ENCODE measurements at regions not wholly inside any gene's neighbourhood (a gene's known extent, or its start where the extent isn't known, plus 50 kb on each side); places are given as distances from the start of the nearest gene placed in this dataset.
"Not testable (repeated sequence)": the region's sequence is repeated elsewhere in the genome, so short reads cannot be mapped to it uniquely, and the experiment has no call there.

DNA sequence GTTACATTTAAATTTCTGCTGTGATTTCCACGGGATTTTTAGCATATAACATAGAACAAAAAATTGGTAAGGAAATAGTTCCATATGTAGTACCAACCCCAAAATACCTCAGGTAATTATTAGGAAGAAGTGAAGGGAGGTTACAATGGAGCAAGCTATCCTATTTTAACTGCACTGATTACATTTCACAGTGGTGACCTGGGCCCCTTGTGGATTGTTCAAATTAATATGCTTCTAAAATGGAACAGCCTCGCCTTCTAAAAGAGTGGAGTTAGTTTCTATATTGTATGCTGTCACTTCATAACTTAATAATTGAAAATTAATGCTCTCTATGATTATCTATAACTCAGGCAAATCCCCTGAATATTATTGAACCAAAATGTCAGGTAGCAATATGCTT lies 651.7 kb upstream of the GBE1 start:
- no peaks in the 10 kb centered on the region for H3K4me1 Mint-ChIP-seq (ENCODE audit: low read depth)
- H3K27me3 Mint-ChIP-seq (ENCODE audit: insufficient read depth): no peaks in the 10 kb centered on the region
- intact Hi-C loops (cut with micrococcal nuclease): no loop called here
- H3K36me3 Mint-ChIP-seq (ENCODE audit: low read depth): no peaks in the 10 kb centered on the region
- H3K4me3 Mint-ChIP-seq: no peak overlapping the region
- no peaks in the 10 kb centered on the region for H3K9me3 Mint-ChIP-seq
- H3K27ac Mint-ChIP-seq: no peak overlapping the region
- no peak for DNase-seq (ENCODE audit: low spot score)

DNA sequence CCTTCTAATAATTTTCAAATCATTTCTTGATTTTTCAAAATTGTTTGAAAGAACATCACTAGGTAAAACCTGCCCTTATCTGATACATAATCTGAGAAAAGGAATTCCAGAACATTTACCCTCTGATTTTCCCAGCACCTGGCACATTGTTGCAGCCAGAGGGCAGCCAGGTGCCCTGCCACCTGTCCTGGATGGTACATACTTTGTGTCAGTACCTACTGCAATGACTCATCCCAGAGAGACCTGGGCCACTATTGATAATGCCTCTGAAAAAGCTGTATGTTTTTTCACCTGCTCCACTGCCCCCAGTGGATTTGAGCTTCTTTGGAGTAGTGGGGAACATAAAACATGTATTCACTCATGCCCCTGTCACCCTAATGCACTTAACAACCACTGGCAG lies 648.9 kb upstream of the GBE1 start:
- H3K27me3 Mint-ChIP-seq (ENCODE audit: insufficient read depth): no peaks in the 10 kb centered on the region
- H3K36me3 Mint-ChIP-seq (ENCODE audit: low read depth): no peaks in the 10 kb centered on the region
- DNase-seq (ENCODE audit: low spot score): no peak
- H3K4me3 Mint-ChIP-seq: no peak overlapping the region
- no peaks in the 10 kb centered on the region for H3K4me1 Mint-ChIP-seq (ENCODE audit: low read depth)
- H3K27ac Mint-ChIP-seq: no peak overlapping the region
- H3K9me3 Mint-ChIP-seq: no peaks in the 10 kb centered on the region
- intact Hi-C loops (cut with micrococcal nuclease): no loop called here

DNA sequence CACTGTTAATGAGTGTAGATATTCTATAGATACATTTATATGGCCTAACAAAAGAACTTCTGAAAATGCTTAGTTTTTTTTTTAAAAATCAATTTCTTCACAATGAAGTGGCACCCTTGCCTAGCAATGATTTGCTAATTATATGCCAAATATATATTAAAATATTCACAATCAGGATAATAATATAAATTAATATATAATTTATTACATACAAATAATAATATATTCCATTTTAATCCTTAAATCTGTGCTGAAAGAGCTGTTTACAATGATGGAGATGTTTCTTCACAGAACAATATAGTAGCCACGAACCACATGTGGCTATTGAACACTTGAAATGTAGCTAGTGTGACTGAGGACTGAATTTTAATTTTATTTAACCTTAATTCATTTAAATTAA lies 648.4 kb upstream of the GBE1 start:
- H3K36me3 Mint-ChIP-seq (ENCODE audit: low read depth): no peaks in the 10 kb centered on the region
- intact Hi-C loops (cut with micrococcal nuclease): no loop called here
- no peak overlapping the region for H3K4me3 Mint-ChIP-seq
- H3K4me1 Mint-ChIP-seq (ENCODE audit: low read depth): no peaks in the 10 kb centered on the region
- no peaks in the 10 kb centered on the region for H3K9me3 Mint-ChIP-seq
- no peak for DNase-seq (ENCODE audit: low spot score)
- H3K27me3 Mint-ChIP-seq (ENCODE audit: insufficient read depth): no peaks in the 10 kb centered on the region
- no peak overlapping the region for H3K27ac Mint-ChIP-seq

DNA sequence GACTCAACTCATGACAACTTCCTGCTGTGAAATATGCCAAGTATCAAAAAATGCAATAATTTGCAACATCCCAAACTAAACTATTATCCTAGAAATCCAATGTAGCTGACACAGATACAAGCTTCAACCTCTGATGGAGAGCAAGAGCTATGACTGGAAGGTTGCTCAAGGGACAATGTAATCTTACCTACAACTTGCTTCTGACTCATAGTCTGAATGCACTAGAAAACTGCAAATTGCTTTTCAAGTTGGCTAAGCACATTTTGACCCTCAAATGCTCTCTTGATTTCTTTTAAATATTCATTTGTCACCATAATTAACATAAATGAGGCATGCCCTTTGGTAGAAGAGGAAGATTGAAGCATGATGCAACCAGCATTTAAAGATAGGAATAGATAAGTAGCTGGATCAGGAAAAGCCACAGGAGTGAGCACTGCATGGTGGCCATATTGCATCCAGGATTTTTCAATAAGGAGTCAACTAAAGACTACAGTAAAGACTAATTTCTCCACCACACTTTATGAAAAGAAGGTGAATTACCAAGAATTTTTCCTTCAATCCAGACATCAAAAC lies 630.8 kb upstream of the GBE1 start:
- H3K4me3 Mint-ChIP-seq: no peak overlapping the region
- no peak for DNase-seq (ENCODE audit: low spot score)
- peaks cover 8% of the 10 kb centered on the region for H3K9me3 Mint-ChIP-seq
- H3K36me3 Mint-ChIP-seq (ENCODE audit: low read depth): no peaks in the 10 kb centered on the region
- intact Hi-C loops (cut with micrococcal nuclease): no loop called here
- no peaks in the 10 kb centered on the region for H3K27me3 Mint-ChIP-seq (ENCODE audit: insufficient read depth)
- H3K4me1 Mint-ChIP-seq (ENCODE audit: low read depth): no peaks in the 10 kb centered on the region
- no peak overlapping the region for H3K27ac Mint-ChIP-seq

DNA sequence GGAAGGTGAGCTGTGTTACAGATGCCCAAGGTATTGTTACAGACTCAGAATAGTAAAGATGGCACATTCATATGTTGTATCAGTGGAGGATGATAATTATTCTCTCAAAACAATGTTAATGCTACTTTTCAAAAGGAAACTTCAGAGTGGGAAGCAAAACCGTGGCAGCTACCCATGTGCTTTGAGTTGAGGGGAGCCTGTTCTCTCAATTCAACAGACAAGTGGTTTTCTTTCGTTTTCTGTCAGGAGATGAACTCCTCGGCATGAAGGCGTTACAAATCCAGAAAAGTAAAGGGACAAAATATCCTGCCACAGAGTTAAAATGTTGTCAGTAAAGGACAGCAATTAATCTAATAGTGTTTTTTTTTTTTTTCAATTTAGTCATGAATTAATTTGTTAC lies 629.4 kb upstream of the GBE1 start:
- Mint-ChIP-seq H3K27ac (no peak overlapping the region), H3K9me3 (peaks cover 8% of the 10 kb centered on the region)
- intact Hi-C loops (cut with micrococcal nuclease): no loop called here

DNA sequence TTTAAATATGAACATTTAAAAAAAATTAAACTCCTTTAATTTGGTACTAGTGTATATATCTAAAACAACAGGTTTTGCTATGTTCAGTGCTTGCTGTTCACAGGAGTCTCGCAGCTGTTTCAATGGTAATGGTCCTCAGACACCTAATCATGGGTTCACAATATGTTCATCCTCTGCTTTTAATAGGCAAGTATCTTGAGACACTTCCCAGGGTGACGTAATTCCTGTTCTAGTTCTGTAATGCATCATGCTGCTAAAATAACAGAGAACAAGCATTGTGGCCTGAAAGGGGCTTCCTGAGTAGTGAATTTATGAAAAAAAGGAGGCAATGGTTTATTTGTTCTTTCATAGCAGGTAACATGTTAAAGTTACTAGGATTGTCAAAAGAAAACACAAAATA lies 625.2 kb upstream of the GBE1 start:
- no peak for DNase-seq (ENCODE audit: low spot score)
- Mint-ChIP-seq H3K36me3 (ENCODE audit: low read depth) (no peaks in the 10 kb centered on the region), H3K9me3 (peaks cover 13% of the 10 kb centered on the region), H3K27ac (no peak overlapping the region), H3K4me1 (ENCODE audit: low read depth) (no peaks in the 10 kb centered on the region), H3K27me3 (ENCODE audit: insufficient read depth) (no peaks in the 10 kb centered on the region), H3K4me3 (no peak overlapping the region)
- intact Hi-C loops (cut with micrococcal nuclease): no loop called here

More for the DNA sequence above, 629.4 kb upstream of the GBE1 start:
- Mint-ChIP-seq H3K4me1 (ENCODE audit: low read depth) (no peaks in the 10 kb centered on the region), H3K4me3 (no peak overlapping the region), H3K36me3 (ENCODE audit: low read depth) (no peaks in the 10 kb centered on the region), H3K27me3 (ENCODE audit: insufficient read depth) (no peaks in the 10 kb centered on the region)
- DNase-seq (ENCODE audit: low spot score): no peak

DNA sequence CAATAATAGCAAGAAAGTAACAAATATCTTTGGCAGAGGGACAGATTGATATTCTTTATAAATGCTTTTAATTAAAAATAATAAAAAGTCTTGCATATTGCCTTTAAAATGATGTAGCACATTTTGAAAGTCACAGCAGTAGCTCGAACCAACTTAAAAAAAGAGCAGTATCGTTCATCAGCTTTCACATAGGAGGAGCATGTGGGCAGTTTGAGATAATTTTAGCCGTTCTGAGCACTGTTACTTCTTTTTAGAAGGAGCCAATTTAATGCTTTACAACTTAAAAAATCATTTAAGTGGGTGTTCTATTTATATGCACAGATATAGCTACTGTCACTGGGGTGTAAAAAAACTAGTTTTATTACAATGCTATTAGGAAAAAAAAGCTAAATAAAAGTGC lies 622.7 kb upstream of the GBE1 start:
- intact Hi-C loops (cut with micrococcal nuclease): no loop called here

DNA sequence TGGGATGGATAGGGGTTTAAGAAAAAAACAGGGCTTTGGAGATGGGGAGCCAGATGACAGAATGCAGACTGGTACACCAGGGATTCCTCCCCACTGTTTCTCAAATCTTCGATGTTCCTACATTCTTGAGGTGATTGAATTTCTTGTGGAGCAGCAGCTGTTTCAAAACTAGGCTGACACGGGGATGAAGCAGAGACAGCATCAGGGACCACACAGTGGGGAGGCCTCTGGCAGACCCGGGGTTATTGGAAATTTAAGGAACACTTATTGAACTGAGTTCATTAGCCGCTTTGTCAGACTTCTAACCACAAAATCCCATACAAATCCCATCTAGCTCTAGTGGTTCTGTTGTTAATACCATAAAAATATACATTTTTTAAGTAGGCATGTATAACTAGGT lies 621.4 kb upstream of the GBE1 start:
- Mint-ChIP-seq H3K4me3 (no peak overlapping the region), H3K27ac (no peak overlapping the region), H3K4me1 (ENCODE audit: low read depth) (no peaks in the 10 kb centered on the region), H3K36me3 (ENCODE audit: low read depth) (no peaks in the 10 kb centered on the region), H3K27me3 (ENCODE audit: insufficient read depth) (no peaks in the 10 kb centered on the region), H3K9me3 (peaks cover 11% of the 10 kb centered on the region)
- DNase-seq (ENCODE audit: low spot score): no peak
- intact Hi-C loops (cut with micrococcal nuclease): no loop called here

More for the DNA sequence above, 622.7 kb upstream of the GBE1 start:
- DNase-seq (ENCODE audit: low spot score): no peak
- H3K36me3 Mint-ChIP-seq (ENCODE audit: low read depth): no peaks in the 10 kb centered on the region
- no peak overlapping the region for H3K27ac Mint-ChIP-seq
- H3K9me3 Mint-ChIP-seq: peaks cover 9% of the 10 kb centered on the region
- H3K4me3 Mint-ChIP-seq: no peak overlapping the region
- H3K4me1 Mint-ChIP-seq (ENCODE audit: low read depth): no peaks in the 10 kb centered on the region
- H3K27me3 Mint-ChIP-seq (ENCODE audit: insufficient read depth): no peaks in the 10 kb centered on the region

DNA sequence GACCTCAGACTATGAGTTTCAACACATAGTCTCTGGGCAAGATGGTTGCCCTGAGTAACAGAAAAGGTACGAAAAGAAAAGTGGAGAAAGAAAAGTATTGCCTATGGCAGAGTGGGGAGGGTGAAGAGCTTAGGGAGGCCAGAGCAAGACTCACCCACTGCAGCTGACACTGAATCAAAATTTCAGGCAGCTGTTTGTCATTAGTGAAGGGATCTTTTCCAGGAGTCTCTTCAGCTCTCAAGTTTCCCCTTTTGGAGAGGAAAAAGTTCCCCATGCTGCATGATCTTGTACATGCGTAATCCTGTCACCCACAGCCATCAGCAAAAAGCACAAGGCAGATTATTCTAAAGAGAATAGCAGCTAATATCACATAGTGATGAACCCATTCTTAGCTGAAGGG lies 616.9 kb upstream of the GBE1 start:
- DNase-seq (ENCODE audit: low spot score): no peak
- Mint-ChIP-seq H3K36me3 (ENCODE audit: low read depth) (no peaks in the 10 kb centered on the region), H3K27me3 (ENCODE audit: insufficient read depth) (no peaks in the 10 kb centered on the region), H3K4me3 (no peak overlapping the region), H3K4me1 (ENCODE audit: low read depth) (no peaks in the 10 kb centered on the region), H3K9me3 (peaks cover 36% of the 10 kb centered on the region), H3K27ac (no peak overlapping the region)
- intact Hi-C loops (cut with micrococcal nuclease): no loop called here

DNA sequence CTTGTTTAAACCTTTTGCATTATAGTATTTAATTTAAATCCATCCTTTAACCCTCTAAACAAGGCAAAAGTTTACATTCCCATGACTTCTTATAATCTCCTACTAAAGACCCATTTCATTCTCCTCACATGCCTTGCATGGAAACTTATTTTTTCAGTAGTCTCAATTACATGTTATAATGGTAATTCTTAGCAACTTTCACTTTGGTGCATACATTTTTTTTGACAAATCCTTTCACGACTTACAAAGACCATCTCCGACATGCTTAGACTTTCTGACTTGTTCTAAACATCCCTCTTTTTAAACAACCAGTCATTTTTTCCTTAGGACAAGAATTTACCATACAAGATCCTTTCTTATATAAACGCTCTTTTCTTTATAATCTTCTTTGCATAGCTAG lies 615.4 kb upstream of the GBE1 start:
- Mint-ChIP-seq H3K4me3 (no peak overlapping the region), H3K9me3 (peaks cover 37% of the 10 kb centered on the region), H3K27me3 (ENCODE audit: insufficient read depth) (no peaks in the 10 kb centered on the region), H3K27ac (no peak overlapping the region), H3K36me3 (ENCODE audit: low read depth) (no peaks in the 10 kb centered on the region), H3K4me1 (ENCODE audit: low read depth) (no peaks in the 10 kb centered on the region)
- intact Hi-C loops (cut with micrococcal nuclease): no loop called here
- DNase-seq (ENCODE audit: low spot score): no peak

DNA sequence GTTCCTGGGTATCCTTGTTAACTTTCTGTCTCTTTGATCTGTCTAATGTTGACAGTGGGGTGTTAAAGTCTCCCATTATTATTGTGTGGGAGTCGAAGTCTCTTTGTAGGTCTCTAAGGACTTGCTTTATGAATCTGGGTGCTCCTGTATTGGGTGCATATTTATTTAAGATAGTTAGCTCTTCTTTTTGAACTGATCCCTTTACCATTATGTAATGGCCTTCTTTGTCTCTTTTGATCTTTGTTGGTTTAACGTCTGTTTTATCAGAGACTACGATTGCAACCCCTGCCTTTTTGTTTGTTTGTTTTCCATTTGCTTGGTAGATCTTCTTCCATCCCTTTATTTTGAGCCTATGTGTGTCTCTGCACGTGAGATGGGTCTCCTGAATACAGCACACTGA lies 612.4 kb upstream of the GBE1 start:
- peaks cover 36% of the 10 kb centered on the region for H3K9me3 Mint-ChIP-seq

DNA sequence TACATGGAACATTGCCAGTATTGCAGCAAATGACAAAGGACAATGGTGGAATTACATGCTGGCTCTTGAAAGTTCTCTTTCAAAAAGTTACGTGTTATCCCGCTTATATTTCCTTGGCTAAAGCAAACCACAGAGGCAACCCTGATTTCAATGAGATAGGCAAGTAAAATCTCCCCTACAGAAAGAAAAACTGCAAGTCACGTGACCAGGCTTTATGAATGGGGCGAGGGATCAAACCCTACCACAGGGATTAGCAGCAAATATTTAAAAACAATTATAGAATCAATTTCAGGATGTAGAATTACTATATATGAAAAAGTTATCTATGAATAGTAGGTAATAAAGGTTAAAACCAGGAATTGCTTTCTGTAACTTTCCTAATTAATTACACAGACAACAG lies 603.4 kb upstream of the GBE1 start:
- no peak for DNase-seq (ENCODE audit: low spot score)
- Mint-ChIP-seq H3K4me1 (ENCODE audit: low read depth) (no peaks in the 10 kb centered on the region), H3K4me3 (no peak overlapping the region), H3K27ac (no peak overlapping the region), H3K36me3 (ENCODE audit: low read depth) (no peaks in the 10 kb centered on the region), H3K27me3 (ENCODE audit: insufficient read depth) (no peaks in the 10 kb centered on the region), H3K9me3 (peaks cover 5% of the 10 kb centered on the region)
- intact Hi-C loops (cut with micrococcal nuclease): no loop called here

More for the DNA sequence above, 612.4 kb upstream of the GBE1 start:
- DNase-seq (ENCODE audit: low spot score); H3K27me3 Mint-ChIP-seq (ENCODE audit: insufficient read depth); H3K4me1 Mint-ChIP-seq (ENCODE audit: low read depth); intact Hi-C loops (cut with micrococcal nuclease); H3K4me3 Mint-ChIP-seq; H3K36me3 Mint-ChIP-seq (ENCODE audit: low read depth); H3K27ac Mint-ChIP-seq: not testable (repeated sequence)

DNA sequence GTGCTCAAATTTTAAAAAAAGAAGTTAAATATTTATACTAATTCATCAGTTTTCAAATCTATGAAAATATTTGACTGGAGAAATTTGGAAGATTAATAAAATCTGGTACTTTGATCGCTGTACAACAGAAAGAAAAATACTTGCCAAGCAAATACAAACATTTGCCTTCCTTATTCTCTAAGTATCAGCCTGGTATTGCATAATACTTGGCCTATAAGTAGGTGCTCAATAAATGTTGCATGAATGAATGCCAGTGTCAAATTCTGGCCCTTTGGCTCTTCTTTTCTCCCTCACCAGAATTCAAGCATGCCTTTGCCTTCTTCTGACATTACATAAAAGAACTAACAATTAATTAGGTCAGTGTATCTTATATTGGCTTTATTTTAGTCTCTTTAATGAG lies 601.7 kb upstream of the GBE1 start:
- Mint-ChIP-seq H3K27me3 (ENCODE audit: insufficient read depth) (no peaks in the 10 kb centered on the region), H3K36me3 (ENCODE audit: low read depth) (no peaks in the 10 kb centered on the region), H3K4me1 (ENCODE audit: low read depth) (no peaks in the 10 kb centered on the region), H3K9me3 (peaks cover 5% of the 10 kb centered on the region), H3K27ac (no peak overlapping the region), H3K4me3 (no peak overlapping the region)
- DNase-seq (ENCODE audit: low spot score): no peak
- intact Hi-C loops (cut with micrococcal nuclease): no loop called here

DNA sequence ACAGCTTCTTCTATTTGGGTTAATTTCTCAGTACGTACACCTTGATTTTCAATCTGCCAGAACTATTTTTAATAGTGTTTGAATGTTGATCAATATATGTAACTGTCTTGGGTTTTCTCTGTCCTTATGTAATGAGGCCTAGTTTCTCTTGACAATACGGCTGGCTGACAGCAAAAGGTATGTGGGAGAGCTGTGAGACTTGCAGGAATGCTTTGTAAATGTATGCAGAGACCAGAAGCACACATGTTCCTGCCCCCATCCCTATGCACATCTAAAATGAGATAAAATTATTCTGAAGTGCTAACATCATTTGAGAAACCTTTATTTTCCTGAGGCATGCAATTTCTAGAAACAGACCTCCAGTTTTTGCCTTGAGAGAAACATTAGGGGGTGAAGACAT lies 593.8 kb upstream of the GBE1 start:
- intact Hi-C loops (cut with micrococcal nuclease): no loop called here
- H3K9me3 Mint-ChIP-seq: peaks cover 12% of the 10 kb centered on the region
- H3K27me3 Mint-ChIP-seq (ENCODE audit: insufficient read depth): no peaks in the 10 kb centered on the region
- H3K27ac Mint-ChIP-seq: no peak overlapping the region
- no peaks in the 10 kb centered on the region for H3K4me1 Mint-ChIP-seq (ENCODE audit: low read depth)
- DNase-seq (ENCODE audit: low spot score): no peak
- no peaks in the 10 kb centered on the region for H3K36me3 Mint-ChIP-seq (ENCODE audit: low read depth)
- no peak overlapping the region for H3K4me3 Mint-ChIP-seq
